GM23248 (cell line): ENCODE measurements at regions not wholly inside any gene's neighbourhood (a gene's known extent, or its start where the extent isn't known, plus 50 kb on each side); places are given as distances from the start of the nearest gene placed in this dataset.

Source experiments
- DNase-seq: peaks from one replicate; pipeline ENCODE4 v3.0.0-alpha.2; 2015
- H2AFZ ChIP-seq: fragments of 200-600 bp; sonication (generic); 2 replicates; pipeline ENCODE4 v1.6.1; 2016; ENCODE audit warnings: antibody characterized with exemption
- H3F3A ChIP-seq: fragments of 200-600 bp; sonication (generic); 2 replicates; pipeline ENCODE4 v1.6.1; 2016; ENCODE audit warnings: mild to moderate bottlenecking, antibody characterized with exemption, mixed run types; ENCODE audit not compliant: insufficient read depth
- H3K27ac ChIP-seq: fragments of 200-600 bp; sonication (generic); 2 replicates; pipeline ENCODE4 v1.5.1; 2016; ENCODE audit warnings: mild to moderate bottlenecking
- H3K27me3 ChIP-seq: fragments of 200-600 bp; sonication (generic); replicated peaks from 2 replicates; pipeline ENCODE4 v1.6.1; 2016; ENCODE audit warnings: mild to moderate bottlenecking; ENCODE audit not compliant: insufficient read depth
- H3K36me3 ChIP-seq: fragments of 200-600 bp; sonication (generic); 2 replicates; pipeline ENCODE4 v1.6.1; 2016; ENCODE audit warnings: low read depth, mild to moderate bottlenecking
- H3K4me1 ChIP-seq: fragments of 200-600 bp; sonication (generic); 2 replicates; pipeline ENCODE4 v1.6.1; 2016; ENCODE audit warnings: mild to moderate bottlenecking; ENCODE audit not compliant: insufficient read depth
- H3K4me2 ChIP-seq: fragments of 200-600 bp; sonication (generic); one replicate; pipeline ENCODE4 v1.6.1; 2016; ENCODE audit warnings: mild to moderate bottlenecking; ENCODE audit not compliant: unreplicated experiment
- H3K4me3 ChIP-seq: fragments of 200-600 bp; sonication (generic); 2 replicates; pipeline ENCODE4 v1.5.1; 2016; ENCODE audit warnings: mild to moderate bottlenecking
- H3K79me2 ChIP-seq: fragments of 200-600 bp; sonication (generic); 2 replicates; pipeline ENCODE4 v1.6.1; 2016; ENCODE audit warnings: mild to moderate bottlenecking; ENCODE audit not compliant: insufficient read depth
- H3K9ac ChIP-seq: fragments of 200-600 bp; sonication (generic); 2 replicates; pipeline ENCODE4 v1.6.1; 2016; ENCODE audit warnings: mild to moderate bottlenecking
- H3K9me2 ChIP-seq: fragments of 200-600 bp; sonication (generic); 2 replicates; pipeline ENCODE4 v1.6.1; 2016; ENCODE audit warnings: mixed run types, mild to moderate bottlenecking, moderate library complexity; ENCODE audit not compliant: insufficient read depth
- H3K9me3 ChIP-seq: fragments of 200-600 bp; sonication (generic); one replicate; pipeline ENCODE4 v1.6.1; 2017; ENCODE audit warnings: low read depth
- H4K20me1 ChIP-seq: fragments of 200-600 bp; sonication (generic); 2 replicates; pipeline ENCODE4 v1.6.0; 2016; ENCODE audit not compliant: insufficient read depth
- EZH2 ChIP-seq: fragments of 200-600 bp; sonication (generic); IDR thresholded peaks from 2 replicates; pipeline ENCODE4 v1.6.1; 2018; ENCODE audit warnings: antibody characterized with exemption, mild to moderate bottlenecking; ENCODE audit not compliant: insufficient read depth, poor library complexity, severe bottlenecking
- EZH2phosphoT487 ChIP-seq: fragments of 200-600 bp; sonication (generic); IDR thresholded peaks from 2 replicates; pipeline ENCODE4 v1.6.1; 2018; ENCODE audit warnings: antibody characterized with exemption, moderate library complexity, mild to moderate bottlenecking, low read depth; ENCODE audit not compliant: insufficient read depth
- WGBS, 2 experiments: methylation state at CpG; one replicate each; pipeline ENCODE4 v1.1.6; 2015 to 2017; ENCODE audit warnings: low lambda C conversion rate in 2 of 2, low coverage in 1 of 2; ENCODE audit errors: missing lambda C conversion rate in 2 of 2; 5-methylcytosine and 5-hydroxymethylcytosine counted together
- in situ Hi-C: fragments of 300-500 bp; cut with MboI; formaldehyde crosslinking; loops from 2 replicates; pipeline ENCODE4 v1.15.0; 2020

DNA sequence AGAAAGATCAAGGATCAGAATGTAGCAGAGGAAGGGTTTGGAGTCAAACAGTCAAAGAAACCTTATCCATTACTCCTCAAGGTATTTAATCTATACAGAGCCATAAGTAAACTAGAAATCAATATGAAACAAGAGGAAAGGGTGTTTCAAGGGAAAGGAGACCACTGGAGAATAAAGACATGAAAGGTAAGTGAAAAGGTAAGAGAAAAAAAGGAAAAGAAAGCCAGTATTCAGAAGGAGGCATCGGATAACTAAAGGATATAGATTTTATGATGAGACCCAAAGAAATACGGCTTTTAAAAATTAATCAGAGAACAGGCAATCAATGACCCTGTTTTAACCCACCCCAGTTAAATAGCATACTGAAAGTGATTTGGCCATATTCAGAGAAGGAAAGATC is 438.7 kb upstream of the MIR17HG start:
- H2AFZ ChIP-seq, result no peak overlapping the region
- no peaks in the 10 kb centered on the region for H3K27me3 ChIP-seq
- no peaks in the 10 kb centered on the region for H4K20me1 ChIP-seq
- H3K36me3 ChIP-seq, result no peaks in the 10 kb centered on the region
- no peaks in the 10 kb centered on the region for H3K9me3 ChIP-seq
- H3K9ac ChIP-seq, result no peak overlapping the region
- 33 to 44% methylated on average over 2 of the region's 2 CpGs for WGBS, 2 experiments
- H3K9me2 ChIP-seq, result no peaks in the 10 kb centered on the region
- no peak overlapping the region for H3K4me3 ChIP-seq
- H3K4me2 ChIP-seq, result no peak overlapping the region
- H3F3A ChIP-seq, result no peaks in the 10 kb centered on the region
- no peaks in the 10 kb centered on the region for H3K4me1 ChIP-seq
- no peak for TF ChIP-seq EZH2
- TF ChIP-seq EZH2phosphoT487, result no peak
- no peak overlapping the region for H3K27ac ChIP-seq
- no peak for DNase-seq
- in situ Hi-C loops, result no loop called here
- H3K79me2 ChIP-seq, result no peaks in the 10 kb centered on the region

DNA sequence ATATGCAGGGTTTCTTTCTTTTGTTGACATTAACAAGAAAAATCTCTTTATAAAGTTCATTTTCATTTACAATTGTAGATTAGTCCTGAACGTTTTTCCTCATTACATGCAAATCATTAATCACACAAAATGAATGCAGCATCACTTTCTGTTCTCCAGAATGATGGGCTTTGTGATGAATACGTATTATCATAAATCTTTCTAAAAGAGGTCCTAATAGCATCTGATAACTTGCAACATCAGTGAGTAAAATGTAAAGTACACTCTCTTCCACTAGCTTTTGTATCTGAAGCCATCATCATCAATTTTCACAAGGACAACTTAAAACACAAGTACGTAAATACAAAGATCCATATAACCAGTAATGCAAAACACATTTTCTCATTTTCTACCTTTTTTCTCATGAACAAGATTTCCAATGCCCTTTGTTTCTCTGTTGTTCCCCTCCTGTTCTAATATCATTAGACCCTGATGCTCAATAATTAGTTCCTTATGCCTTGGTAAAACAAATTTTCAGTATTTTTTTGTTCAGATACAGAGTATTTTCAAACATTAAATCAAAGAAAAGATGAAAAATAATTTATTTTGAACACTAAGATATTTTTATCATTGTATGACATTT is 437.4 kb upstream of the MIR17HG start:
- no peak overlapping the region for H3K27ac ChIP-seq
- H2AFZ ChIP-seq, result no peak overlapping the region
- no peak overlapping the region for H3K4me3 ChIP-seq
- H3K79me2 ChIP-seq, result no peaks in the 10 kb centered on the region
- H3K9me2 ChIP-seq, result no peaks in the 10 kb centered on the region
- TF ChIP-seq EZH2 (no peak), EZH2phosphoT487 (no peak)
- no peak overlapping the region for H3K4me2 ChIP-seq
- H4K20me1 ChIP-seq, result no peaks in the 10 kb centered on the region
- no peaks in the 10 kb centered on the region for H3K27me3 ChIP-seq
- no peak for DNase-seq
- no peak overlapping the region for H3K9ac ChIP-seq
- WGBS, 2 experiments, result 15 to 20% methylated on average over 3 of the region's 3 CpGs
- H3K4me1 ChIP-seq, result no peaks in the 10 kb centered on the region
- no peaks in the 10 kb centered on the region for H3K36me3 ChIP-seq
- in situ Hi-C loops, result no loop called here
- no peaks in the 10 kb centered on the region for H3F3A ChIP-seq
- no peaks in the 10 kb centered on the region for H3K9me3 ChIP-seq

DNA sequence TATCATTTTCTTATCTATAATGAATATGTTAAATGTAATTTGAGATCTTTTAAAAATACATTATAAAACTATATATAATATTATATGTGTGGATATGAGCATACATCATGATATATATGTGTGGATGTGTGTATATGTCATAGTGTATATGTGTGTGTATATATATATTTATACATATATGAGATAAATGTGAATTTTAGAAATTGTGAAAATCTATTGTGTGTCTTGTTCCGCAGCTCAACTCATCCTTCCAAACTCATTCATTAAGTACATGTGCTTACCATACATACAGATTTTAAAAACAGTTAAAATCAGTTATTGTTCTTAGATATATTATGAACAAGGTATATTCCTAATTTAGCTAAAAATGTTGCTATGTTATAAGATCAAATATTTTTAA is 435.2 kb upstream of the MIR17HG start:
- no peaks in the 10 kb centered on the region for H3K79me2 ChIP-seq
- no peak overlapping the region for H3K4me3 ChIP-seq
- DNase-seq, result no peak
- H3K27ac ChIP-seq, result no peak overlapping the region
- H3K9me2 ChIP-seq, result no peaks in the 10 kb centered on the region
- in situ Hi-C loops, result no loop called here
- WGBS, 2 experiments, result 45 to 72% methylated on average over 1 of the region's 1 CpG
- no peak overlapping the region for H3K4me2 ChIP-seq
- H3K4me1 ChIP-seq, result no peaks in the 10 kb centered on the region
- TF ChIP-seq EZH2phosphoT487, result no peak
- no peak for TF ChIP-seq EZH2
- H4K20me1 ChIP-seq, result no peaks in the 10 kb centered on the region
- no peaks in the 10 kb centered on the region for H3F3A ChIP-seq
- no peaks in the 10 kb centered on the region for H3K27me3 ChIP-seq
- H3K9me3 ChIP-seq, result no peaks in the 10 kb centered on the region
- no peaks in the 10 kb centered on the region for H3K36me3 ChIP-seq
- no peak overlapping the region for H2AFZ ChIP-seq
- no peak overlapping the region for H3K9ac ChIP-seq

- H3F3A ChIP-seq, result no peaks in the 10 kb centered on the region
- peak; percentile 45 for DNase-seq
- TF ChIP-seq EZH2 (no peak), EZH2phosphoT487 (no peak)
- in situ Hi-C loops, result no loop called here
- H3K36me3 ChIP-seq, result no peaks in the 10 kb centered on the region
- no peak overlapping the region for H2AFZ ChIP-seq
- H3K4me2 ChIP-seq, result no peak overlapping the region
- H3K9me3 ChIP-seq, result no peaks in the 10 kb centered on the region
- no peaks in the 10 kb centered on the region for H3K79me2 ChIP-seq
- H3K9ac ChIP-seq, result no peak overlapping the region
- no peaks in the 10 kb centered on the region for H3K4me1 ChIP-seq
- H4K20me1 ChIP-seq, result no peaks in the 10 kb centered on the region
- no peaks in the 10 kb centered on the region for H3K27me3 ChIP-seq
- 0% methylated on average over 2 of the region's 2 CpGs for WGBS, 2 experiments
- H3K27ac ChIP-seq, result no peak overlapping the region
- H3K9me2 ChIP-seq, result no peaks in the 10 kb centered on the region
- no peak overlapping the region for H3K4me3 ChIP-seq
These were observed 429.0 kb upstream of the MIR17HG start for GRCh38 chr13:90918536-90918935.

GRCh38 chr13:90919153-90919552 is 428.3 kb upstream of the MIR17HG start:
- H3K9ac ChIP-seq, result no peak overlapping the region
- H3K27me3 ChIP-seq, result no peaks in the 10 kb centered on the region
- no peak overlapping the region for H2AFZ ChIP-seq
- no peak overlapping the region for H3K27ac ChIP-seq
- no peaks in the 10 kb centered on the region for H3K9me2 ChIP-seq
- no peak for DNase-seq
- H3K9me3 ChIP-seq, result no peaks in the 10 kb centered on the region
- H3K4me2 ChIP-seq, result no peak overlapping the region
- in situ Hi-C loops, result no loop called here
- no peaks in the 10 kb centered on the region for H3K4me1 ChIP-seq
- H3K79me2 ChIP-seq, result no peaks in the 10 kb centered on the region
- no peak for TF ChIP-seq EZH2phosphoT487
- no peak for TF ChIP-seq EZH2
- no peaks in the 10 kb centered on the region for H3K36me3 ChIP-seq
- 5 to 8% methylated on average over 3 of the region's 3 CpGs for WGBS, 2 experiments
- no peak overlapping the region for H3K4me3 ChIP-seq
- H3F3A ChIP-seq, result no peaks in the 10 kb centered on the region
- no peaks in the 10 kb centered on the region for H4K20me1 ChIP-seq
